K562 (cell line): ENCODE measurements at regions not wholly inside any gene's neighbourhood (a gene's known extent, or its start where the extent isn't known, plus 50 kb on each side); places are given as distances from the start of the nearest gene placed in this dataset.

Experiments
- ATAC-seq: fragments of 200-7000 bp; cut with Tn5 transposase; 3 replicates; pipeline ENCODE4 v1.9.1; 2020; ENCODE audit warnings: moderate library complexity
- BruUV-seq: library from RNA; stranded (reverse); fragments of 400-500 nt; replicated peaks from 2 replicates; lab custom pipeline; 2021; lab: Mats Ljungman, UMichigan
- CTCF ChIA-PET: fragments of 300-600 bp; formaldehyde crosslinking; extraction: SDS; loops from one replicate; lab custom pipeline; 2021; ENCODE audit warnings: low intra/inter-chr PET ratio; lab: Yijun Ruan, JAX
- POLR2A ChIA-PET: fragments of 300-600, 350-650 bp; sonication (Branson Sonifier 250); formaldehyde crosslinking; extraction: SDS; loops from one replicate; lab custom pipeline; 2021; ENCODE audit warnings: antibody characterized with exemption, inconsistent platforms; lab: Yijun Ruan, JAX
- DNase-seq, 4 experiments: peaks; one replicate each; pipeline versions ENCODE4 v3.0.0 to v3.0.0-alpha.2; 2011 to 2018; ENCODE audit warnings: low spot score in 3 of 4, mixed read lengths in 3 of 4; ENCODE audit errors: extremely low read depth in 1 of 4
- FAIRE-seq: peaks from 2 replicates; lab custom pipeline; 2011; peaks lifted over from hg19 to GRCh38; lab: Jason Lieb, UNC
- H2AFZ ChIP-seq: 2 replicates; pipeline ENCODE4 v1.6.0; 2011; ENCODE audit warnings: low read depth, low read length, control low read depth, inconsistent platforms
- H3K27ac ChIP-seq: fragments of 200-600 bp; 3 replicates; pipeline ENCODE4 v1.8.0; 2011; ENCODE audit warnings: low read depth, mild to moderate bottlenecking, control low read depth, inconsistent platforms, low read length, moderate library complexity, mixed read lengths; ENCODE audit errors: extremely low read depth
- H3K27me3 ChIP-seq, 2 experiments: fragments of 300-600 bp in 1 of 2; 2 replicates in 1 of 2; 3 replicates in 1 of 2; pipeline versions ENCODE4 v1.6.0 to v1.8.0; 2011; ENCODE audit warnings: inconsistent platforms in 2 of 2, low read length in 2 of 2, mild to moderate bottlenecking in 1 of 2, mixed read lengths in 1 of 2, moderate library complexity in 1 of 2; ENCODE audit not compliant: control insufficient read depth in 2 of 2, insufficient read depth in 2 of 2
- H3K36me3 ChIP-seq: fragments of 300-600 bp; 3 replicates; pipeline ENCODE4 v1.8.0; 2011; ENCODE audit warnings: mild to moderate bottlenecking, low read length, inconsistent platforms; ENCODE audit not compliant: control insufficient read depth, insufficient read depth
- H3K4me1 ChIP-seq, 2 experiments: fragments of 200-600 bp in 1 of 2; replicated peaks in 1 of 2; 2 replicates in 1 of 2; 3 replicates in 1 of 2; pipeline versions ENCODE4 v1.5.1 to v1.8.0; 2011; ENCODE audit warnings: inconsistent platforms in 2 of 2, low read length in 2 of 2, mild to moderate bottlenecking in 1 of 2, mixed read lengths in 1 of 2, moderate library complexity in 1 of 2; ENCODE audit not compliant: control insufficient read depth in 2 of 2, insufficient read depth in 2 of 2
- H3K4me2 ChIP-seq: 2 replicates; pipeline ENCODE4 v1.6.1; 2011; ENCODE audit warnings: low read length, control low read depth, inconsistent platforms, mixed read lengths; ENCODE audit not compliant: insufficient read depth
- H3K4me3 ChIP-seq: fragments of 200-600 bp; sonication (generic), shearing (Covaris generic); 2 replicates; pipeline ENCODE4 v1.5.1; 2016; ENCODE audit warnings: control low read depth, inconsistent platforms
- H3K79me2 ChIP-seq: fragments of 200-600 bp; 3 replicates; pipeline ENCODE4 v1.8.0; 2011; ENCODE audit warnings: low read length, inconsistent platforms; ENCODE audit not compliant: control insufficient read depth, insufficient read depth
- H3K9ac ChIP-seq, 2 experiments: 2 replicates each; pipeline versions ENCODE4 v1.6.0 to v1.6.1; 2011; ENCODE audit warnings: low read depth in 2 of 2, low read length in 2 of 2, control low read depth in 1 of 2, inconsistent platforms in 1 of 2, mild to moderate bottlenecking in 1 of 2, mixed read lengths in 1 of 2; ENCODE audit not compliant: insufficient read depth in 1 of 2
- H3K9me1 ChIP-seq: one replicate; pipeline ENCODE4 v1.6.0; 2011; ENCODE audit warnings: inconsistent platforms, mild to moderate bottlenecking, low read length, moderate library complexity; ENCODE audit not compliant: control insufficient read depth, insufficient read depth
- H3K9me3 ChIP-seq: replicated peaks from 2 replicates; pipeline ENCODE4 v1.5.1; 2011; ENCODE audit warnings: low read depth, low read length, inconsistent platforms; ENCODE audit not compliant: control insufficient read depth, insufficient read depth
- H4K20me1 ChIP-seq: replicated peaks from 2 replicates; pipeline ENCODE4 v1.6.1; 2011; ENCODE audit warnings: low read length, inconsistent platforms, mixed read lengths; ENCODE audit not compliant: control insufficient read depth, insufficient read depth
- CEBPB ChIP-seq: fragments of 450-650 bp; IDR thresholded peaks from 2 replicates; pipeline ENCODE4 v1.6.1; 2016; ENCODE audit warnings: missing genetic modification characterization, missing compliant biosample characterization
- CHD2 ChIP-seq: IDR thresholded peaks from 2 replicates; pipeline ENCODE4 v1.6.1; 2011; ENCODE audit warnings: low read depth, low read length
- HCFC1 ChIP-seq: IDR thresholded peaks from 2 replicates; pipeline ENCODE4 v1.6.1; 2012; ENCODE audit warnings: low read depth, low read length, improper control_type of control experiment
- HDAC6 ChIP-seq: IDR thresholded peaks from 2 replicates; pipeline ENCODE4 v1.6.1; 2012; ENCODE audit warnings: low read depth, mild to moderate bottlenecking, control low read depth, inconsistent platforms, low read length, moderate library complexity
- SIRT6 ChIP-seq: IDR thresholded peaks from one replicate; pipeline ENCODE4 v1.6.1; 2012; ENCODE audit warnings: low read depth, mild to moderate bottlenecking, control low read depth, inconsistent platforms, low read length, moderate library complexity
- TBP ChIP-seq: optimal IDR thresholded peaks from 2 replicates; pipeline ENCODE3; 2011; ENCODE audit warnings: low read depth, low read length, improper control_type of control experiment
- TCF7 ChIP-seq: sonication (generic); IDR thresholded peaks from 2 replicates; pipeline ENCODE4 v1.6.1; 2016; ENCODE audit warnings: antibody characterized with exemption, borderline replicate concordance
- WGBS: fragments of 100-300 bp; shearing (Covaris generic); methylation state at CpG from one replicate; pipeline ENCODE4 v1.1.6; 2016; ENCODE audit warnings: low coverage, mixed read lengths; ENCODE audit not compliant: insufficient coverage; ENCODE audit errors: missing lambda C conversion rate; 5-methylcytosine and 5-hydroxymethylcytosine counted together
- in situ Hi-C: fragments of 300-500 bp; cut with MboI; formaldehyde crosslinking; loops from 4 replicates; pipeline ENCODE4 v1.15.0; 2018; ENCODE audit warnings: inconsistent platforms, mixed read lengths
- intact Hi-C: fragments of 100-400 bp; cut with micrococcal nuclease; formaldehyde crosslinking; loops from 2 replicates; pipeline ENCODE4 v1.14.2; 2022
- TF ChIP-seq, protein P1 (sequence below): fragments of 450-650 bp; IDR thresholded peaks from 2 replicates; pipeline ENCODE4 v1.6.1; 2016
- TF ChIP-seq, protein P2 (sequence below): fragments of 250-450 bp; sonication (Bioruptor Pico); IDR thresholded peaks from 2 replicates; pipeline ENCODE4 v1.4.0; 2020; ENCODE audit warnings: mild to moderate bottlenecking, moderate library complexity

DNA sequence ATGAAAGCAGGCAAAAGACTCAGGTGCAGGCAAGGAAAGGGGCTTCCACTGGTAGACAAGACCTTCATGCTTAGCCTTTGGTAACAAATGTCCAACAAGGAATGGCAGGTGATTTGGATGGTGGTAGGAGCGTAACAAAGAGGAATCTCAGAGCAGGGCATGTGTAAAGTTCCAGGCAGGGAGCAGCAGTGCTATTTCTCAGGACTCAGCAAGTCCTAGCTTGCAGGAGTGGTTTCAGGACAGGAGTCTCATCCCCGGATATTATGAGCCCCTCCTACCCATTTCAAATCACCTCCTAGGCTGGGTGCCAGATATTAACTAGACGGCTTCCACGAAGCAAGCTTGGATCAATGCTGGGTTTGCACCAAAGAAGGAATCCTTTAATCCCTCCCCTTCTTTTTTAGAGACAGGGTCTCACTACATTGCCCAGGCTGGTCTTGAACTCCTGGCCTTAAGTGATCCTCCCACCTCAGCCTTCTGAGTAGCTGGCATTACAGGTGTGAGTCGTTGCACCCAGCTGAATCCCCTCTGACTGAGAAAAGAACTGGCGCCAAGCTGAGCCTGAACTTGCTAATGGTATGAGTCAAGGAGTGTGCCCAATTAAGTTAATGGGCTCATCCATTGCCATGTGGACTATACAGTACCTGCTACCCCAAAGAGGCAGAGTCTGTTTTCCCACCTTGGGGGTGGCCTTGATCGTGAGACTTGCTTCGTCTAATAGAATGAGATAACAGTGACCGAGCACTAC, 190.3 kb downstream of the ARL4C start:
- POLR2A ChIA-PET = interaction anchor here (1.0 kb wide), 1 partner anchor 71 kb away, joined by 3 read pairs; no protein-coding TSS in a partner anchor
- DNase-seq (no peak), FAIRE-seq (no peak), ATAC-seq (no peak)
- WGBS = 2% methylated on average over 9 of the region's 9 CpGs
- Histone ChIP-seq H3K4me1 (no peaks in the 10 kb centered on the region), H2AFZ (no peak overlapping the region), H3K9me1 (no peaks in the 10 kb centered on the region), H3K4me3 (no peak overlapping the region), H3K36me3 (no peaks in the 10 kb centered on the region), H3K79me2 (no peaks in the 10 kb centered on the region)
- intact Hi-C loops = no loop called here
- no TSS peak for BruUV-seq
- in situ Hi-C loops = no loop called here
- TF ChIP-seq, protein P1, sequence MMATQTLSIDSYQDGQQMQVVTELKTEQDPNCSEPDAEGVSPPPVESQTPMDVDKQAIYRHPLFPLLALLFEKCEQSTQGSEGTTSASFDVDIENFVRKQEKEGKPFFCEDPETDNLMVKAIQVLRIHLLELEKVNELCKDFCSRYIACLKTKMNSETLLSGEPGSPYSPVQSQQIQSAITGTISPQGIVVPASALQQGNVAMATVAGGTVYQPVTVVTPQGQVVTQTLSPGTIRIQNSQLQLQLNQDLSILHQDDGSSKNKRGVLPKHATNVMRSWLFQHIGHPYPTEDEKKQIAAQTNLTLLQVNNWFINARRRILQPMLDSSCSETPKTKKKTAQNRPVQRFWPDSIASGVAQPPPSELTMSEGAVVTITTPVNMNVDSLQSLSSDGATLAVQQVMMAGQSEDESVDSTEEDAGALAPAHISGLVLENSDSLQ = no peak
- no peak for TF ChIP-seq TCF7
- TF ChIP-seq CHD2 = no peak
- TF ChIP-seq TBP = no peak
- no peak for TF ChIP-seq HCFC1
- no peak for TF ChIP-seq CEBPB (tag)
- TF ChIP-seq SIRT6 = no peak
- TF ChIP-seq, protein P2, sequence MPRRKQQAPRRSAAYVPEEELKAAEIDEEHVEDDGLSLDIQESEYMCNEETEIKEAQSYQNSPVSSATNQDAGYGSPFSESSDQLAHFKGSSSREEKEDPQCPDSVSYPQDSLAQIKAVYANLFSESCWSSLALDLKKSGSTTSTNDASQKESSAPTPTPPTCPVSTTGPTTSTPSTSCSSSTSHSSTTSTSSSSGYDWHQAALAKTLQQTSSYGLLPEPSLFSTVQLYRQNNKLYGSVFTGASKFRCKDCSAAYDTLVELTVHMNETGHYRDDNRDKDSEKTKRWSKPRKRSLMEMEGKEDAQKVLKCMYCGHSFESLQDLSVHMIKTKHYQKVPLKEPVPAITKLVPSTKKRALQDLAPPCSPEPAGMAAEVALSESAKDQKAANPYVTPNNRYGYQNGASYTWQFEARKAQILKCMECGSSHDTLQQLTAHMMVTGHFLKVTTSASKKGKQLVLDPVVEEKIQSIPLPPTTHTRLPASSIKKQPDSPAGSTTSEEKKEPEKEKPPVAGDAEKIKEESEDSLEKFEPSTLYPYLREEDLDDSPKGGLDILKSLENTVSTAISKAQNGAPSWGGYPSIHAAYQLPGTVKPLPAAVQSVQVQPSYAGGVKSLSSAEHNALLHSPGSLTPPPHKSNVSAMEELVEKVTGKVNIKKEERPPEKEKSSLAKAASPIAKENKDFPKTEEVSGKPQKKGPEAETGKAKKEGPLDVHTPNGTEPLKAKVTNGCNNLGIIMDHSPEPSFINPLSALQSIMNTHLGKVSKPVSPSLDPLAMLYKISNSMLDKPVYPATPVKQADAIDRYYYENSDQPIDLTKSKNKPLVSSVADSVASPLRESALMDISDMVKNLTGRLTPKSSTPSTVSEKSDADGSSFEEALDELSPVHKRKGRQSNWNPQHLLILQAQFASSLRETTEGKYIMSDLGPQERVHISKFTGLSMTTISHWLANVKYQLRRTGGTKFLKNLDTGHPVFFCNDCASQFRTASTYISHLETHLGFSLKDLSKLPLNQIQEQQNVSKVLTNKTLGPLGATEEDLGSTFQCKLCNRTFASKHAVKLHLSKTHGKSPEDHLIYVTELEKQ = no peak
- no peak for TF ChIP-seq HDAC6
- TF ChIP-seq, all 486 proteins: peak for 0
- no peak overlapping the region for H3K27ac ChIP-seq
- CTCF ChIA-PET = no interaction called here
- H3K9ac ChIP-seq = no peak overlapping the region
- H3K27me3 ChIP-seq = no peaks in the 10 kb centered on the region; a peak in 1 of 5 replicates
- H3K9me3 ChIP-seq = no peaks in the 10 kb centered on the region
- H3K4me2 ChIP-seq = no peak overlapping the region
- H4K20me1 ChIP-seq = no peaks in the 10 kb centered on the region
